Muscle of leg (tissue), 3 donors: ENCODE measurements at regions not wholly inside any gene's neighbourhood (a gene's known extent, or its start where the extent isn't known, plus 50 kb on each side); places are given as distances from the start of the nearest gene placed in this dataset.
"Not testable (repeated sequence)": the region's sequence is repeated elsewhere in the genome, so short reads cannot be mapped to it uniquely, and the experiment has no call there.

Source experiments
- DNase-seq: peaks from one replicate; pipeline ENCODE4 v3.0.0; 2013
- H3K27ac ChIP-seq: one replicate; pipeline ENCODE4 v1.5.1; 2013; ENCODE audit warnings: mild to moderate bottlenecking, low read length, control low read depth
- H3K27me3 ChIP-seq: one replicate; pipeline ENCODE4 v1.6.1; 2013; ENCODE audit warnings: low read length; ENCODE audit not compliant: control insufficient read depth, insufficient read depth
- H3K36me3 ChIP-seq: one replicate; pipeline ENCODE4 v1.6.1; 2013; ENCODE audit warnings: low read length; ENCODE audit not compliant: control insufficient read depth, insufficient read depth
- H3K4me1 ChIP-seq: one replicate; pipeline ENCODE4 v1.6.1; 2013; ENCODE audit warnings: low read length; ENCODE audit not compliant: control insufficient read depth, insufficient read depth
- H3K4me3 ChIP-seq: one replicate; pipeline ENCODE4 v1.5.1; 2013; ENCODE audit warnings: low read length, control low read depth
- H3K9me3 ChIP-seq: replicated peaks from 2 replicates; pipeline ENCODE4 v1.6.1; 2013; ENCODE audit warnings: low read depth, low read length; ENCODE audit not compliant: control insufficient read depth
- WGBS: methylation state at CpG from one replicate; pipeline ENCODE4 v1.1.5; 2013; ENCODE audit warnings: missing lambda C conversion rate; ENCODE audit not compliant: insufficient coverage; 5-methylcytosine and 5-hydroxymethylcytosine counted together

DNA sequence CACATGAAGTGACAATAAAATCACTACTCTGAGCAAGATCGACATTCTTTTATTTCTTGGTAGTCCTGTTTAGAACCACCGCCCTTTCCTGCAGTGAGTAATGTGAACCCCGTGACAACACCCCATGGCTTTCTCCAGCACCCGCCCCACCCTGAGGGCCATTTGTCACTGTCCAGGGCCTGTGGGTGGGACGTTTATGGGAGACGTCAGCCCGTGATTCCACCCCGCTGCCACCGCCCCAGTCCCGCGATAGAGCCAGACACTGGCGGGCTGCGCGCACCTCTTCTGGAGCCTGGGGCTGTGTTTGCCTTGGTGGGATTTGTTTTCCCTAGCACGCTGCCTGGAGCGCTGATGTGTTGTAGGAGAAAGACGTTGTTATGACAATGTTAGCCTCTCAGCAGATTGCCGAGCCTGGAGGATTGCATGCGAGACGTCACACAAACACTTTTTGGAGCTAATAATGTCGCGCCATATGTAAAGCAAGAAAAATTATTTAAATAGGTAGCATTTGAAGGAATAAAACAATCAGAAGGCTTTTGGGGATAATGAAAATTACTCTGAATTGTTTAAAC lies 263.7 kb downstream of the TEX29 start:
- Histone ChIP-seq H3K36me3 (no peaks in the 10 kb centered on the region), H3K9me3 (peaks cover 7% of the 10 kb centered on the region), H3K27ac (no peak overlapping the region), H3K27me3 (peaks cover 4% of the 10 kb centered on the region), H3K4me1 (no peaks in the 10 kb centered on the region), H3K4me3 (no peak overlapping the region)
- WGBS, result 76% methylated on average over 18 of the region's 22 CpGs
- DNase-seq, result no peak

DNA sequence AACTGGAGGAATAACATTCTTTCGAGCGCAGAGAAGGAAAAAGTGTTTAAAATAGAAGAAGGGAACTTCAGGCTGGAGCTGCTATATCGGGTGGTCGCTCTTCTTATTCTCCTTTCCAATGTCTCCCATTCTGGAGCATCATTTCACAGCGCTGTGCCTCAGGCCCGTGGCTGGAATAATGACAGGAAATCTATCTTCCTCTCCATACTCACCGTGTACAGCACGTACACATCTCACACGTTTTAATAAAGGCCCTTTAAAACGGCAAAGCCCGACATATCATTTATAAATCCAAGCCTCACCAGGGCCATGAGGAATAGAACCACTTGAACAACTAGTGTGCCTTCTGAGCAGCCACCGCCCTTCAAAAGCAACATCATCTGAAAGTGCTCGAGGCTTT lies 264.4 kb downstream of the TEX29 start:
- no peak overlapping the region for H3K4me3 ChIP-seq
- DNase-seq, result no peak
- peaks cover 4% of the 10 kb centered on the region for H3K27me3 ChIP-seq
- H3K9me3 ChIP-seq, result peaks cover 3% of the 10 kb centered on the region
- 80% methylated on average over 10 of the region's 13 CpGs for WGBS
- no peaks in the 10 kb centered on the region for H3K4me1 ChIP-seq
- no peaks in the 10 kb centered on the region for H3K36me3 ChIP-seq
- no peak overlapping the region for H3K27ac ChIP-seq

DNA sequence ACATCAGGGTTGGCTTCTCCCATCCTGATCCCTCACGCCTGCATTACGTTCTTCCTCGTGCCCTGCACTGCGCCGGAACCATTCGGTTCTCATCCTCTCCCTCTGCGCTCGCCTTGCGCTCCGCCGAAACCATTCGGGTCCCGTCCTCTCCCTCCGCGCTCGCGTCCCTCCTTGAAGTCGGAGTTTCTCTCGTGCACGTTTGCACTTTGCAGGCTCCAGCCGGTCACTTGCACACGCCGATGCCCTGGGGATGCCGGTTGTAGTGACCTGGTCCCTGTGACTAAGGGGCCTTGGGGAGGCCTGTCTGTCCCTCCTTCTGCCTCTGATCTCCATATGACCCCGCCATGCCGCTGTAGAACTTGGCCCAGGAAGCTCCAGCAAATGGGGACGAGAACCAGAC lies 265.8 kb downstream of the TEX29 start:
- no peaks in the 10 kb centered on the region for H3K4me1 ChIP-seq
- no peak for DNase-seq
- no peak overlapping the region for H3K4me3 ChIP-seq
- no peaks in the 10 kb centered on the region for H3K36me3 ChIP-seq
- no peaks in the 10 kb centered on the region for H3K9me3 ChIP-seq
- 89% methylated on average over 27 of the region's 27 CpGs for WGBS
- peaks cover 4% of the 10 kb centered on the region for H3K27me3 ChIP-seq
- no peak overlapping the region for H3K27ac ChIP-seq

DNA sequence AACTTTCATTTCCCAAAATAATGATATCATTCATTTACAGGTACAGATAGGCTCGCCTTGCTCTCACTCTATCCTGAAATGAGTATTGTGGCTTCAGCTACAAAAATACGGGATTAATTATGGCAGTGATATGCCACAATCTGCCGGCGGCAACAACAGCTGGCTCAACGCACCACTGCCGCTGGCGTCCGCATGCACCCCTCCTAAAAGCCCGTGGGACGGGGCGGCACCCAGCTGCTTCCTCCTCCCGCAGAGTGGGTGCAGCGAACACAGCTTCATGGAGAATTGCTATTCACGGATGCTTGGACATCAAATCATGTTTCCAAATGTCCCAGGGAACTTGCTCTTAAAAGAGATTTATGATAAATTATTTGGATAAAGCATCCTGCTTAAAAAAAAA lies 266.8 kb downstream of the TEX29 start:
- Histone ChIP-seq H3K4me3 (no peak overlapping the region), H3K36me3 (no peaks in the 10 kb centered on the region), H3K4me1 (no peaks in the 10 kb centered on the region), H3K9me3 (no peaks in the 10 kb centered on the region), H3K27ac (no peak overlapping the region), H3K27me3 (peaks cover 4% of the 10 kb centered on the region)
- no peak for DNase-seq
- WGBS, result 86% methylated on average over 12 of the region's 14 CpGs

DNA sequence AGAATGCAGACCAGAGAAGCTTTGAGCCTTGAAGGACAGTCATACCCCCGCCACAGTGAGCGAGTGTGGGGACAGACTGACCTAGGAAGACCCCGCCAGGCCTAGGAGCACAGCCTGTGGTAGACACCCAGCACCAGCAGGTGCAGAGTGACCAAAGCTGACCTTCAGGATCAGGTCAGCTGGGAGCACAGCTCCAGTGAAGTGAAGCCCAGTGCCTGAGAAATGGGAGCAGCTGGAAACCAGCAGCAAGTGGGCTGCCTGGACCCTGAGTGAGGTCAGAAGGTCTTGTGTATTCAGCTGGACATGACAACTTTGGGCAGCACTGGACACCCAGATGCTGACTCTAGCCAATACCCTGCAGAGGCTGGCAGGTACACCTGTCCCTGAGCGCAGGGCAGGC lies 268.9 kb downstream of the TEX29 start:
- Histone ChIP-seq H3K27me3 (peaks cover 2% of the 10 kb centered on the region), H3K9me3 (no peaks in the 10 kb centered on the region), H3K4me3 (no peak overlapping the region), H3K4me1 (no peaks in the 10 kb centered on the region), H3K27ac (no peak overlapping the region), H3K36me3 (no peaks in the 10 kb centered on the region)
- WGBS, result 93% methylated on average over 3 of the region's 4 CpGs
- no peak for DNase-seq

DNA sequence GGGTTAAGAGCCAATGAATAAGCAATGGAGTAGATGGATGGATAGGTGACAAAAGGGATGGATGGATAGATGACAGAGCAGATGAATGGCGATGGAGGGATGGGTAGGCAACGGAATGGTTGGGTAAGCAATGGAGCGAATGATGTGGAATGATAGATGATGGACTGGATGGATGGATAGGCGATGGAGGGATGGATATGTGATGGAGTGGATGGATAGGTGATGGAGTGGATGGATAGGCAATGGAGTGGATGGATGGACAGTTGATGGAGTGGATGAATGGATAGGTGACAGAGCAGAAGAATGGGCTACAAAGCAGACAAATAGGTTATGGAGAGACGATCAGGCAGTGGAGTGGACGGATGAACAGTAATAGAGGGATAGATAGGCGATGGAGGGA lies 269.6 kb downstream of the TEX29 start:
- WGBS, result 93% methylated on average over 7 of the region's 7 CpGs
- H3K4me1 ChIP-seq, result no peaks in the 10 kb centered on the region
- no peak for DNase-seq

DNA sequence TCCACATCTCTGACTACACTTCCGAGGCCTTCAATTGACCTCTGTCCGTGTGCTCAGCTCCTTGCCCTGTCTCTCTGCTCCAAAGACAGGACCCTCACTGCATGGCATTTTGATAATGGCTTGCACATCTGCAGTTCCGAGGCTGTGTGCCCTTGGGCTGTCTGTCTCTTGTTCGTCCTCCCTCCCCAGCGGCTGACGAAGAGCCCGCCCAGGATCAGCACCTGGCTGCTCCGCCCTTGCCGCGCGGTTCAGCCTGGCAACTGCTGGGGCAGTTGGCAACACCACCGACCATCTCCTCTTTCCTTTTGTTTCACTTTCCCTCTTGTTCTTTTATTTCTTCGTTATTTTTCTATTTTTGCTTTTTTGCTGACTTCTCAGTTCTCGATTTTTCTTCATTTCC lies 270.4 kb downstream of the TEX29 start:
- WGBS, result 88% methylated on average over 13 of the region's 14 CpGs
- H3K27me3 ChIP-seq, result no peaks in the 10 kb centered on the region
- no peaks in the 10 kb centered on the region for H3K36me3 ChIP-seq
- DNase-seq, result no peak
- H3K4me1 ChIP-seq, result no peaks in the 10 kb centered on the region
- no peaks in the 10 kb centered on the region for H3K9me3 ChIP-seq
- H3K27ac ChIP-seq, result no peak overlapping the region
- H3K4me3 ChIP-seq, result no peak overlapping the region

More for the DNA sequence above, 269.6 kb downstream of the TEX29 start:
- H3K27me3 ChIP-seq, result peaks cover 2% of the 10 kb centered on the region
- no peak overlapping the region for H3K4me3 ChIP-seq
- no peaks in the 10 kb centered on the region for H3K36me3 ChIP-seq
- no peaks in the 10 kb centered on the region for H3K9me3 ChIP-seq
- H3K27ac ChIP-seq, result no peak overlapping the region

DNA sequence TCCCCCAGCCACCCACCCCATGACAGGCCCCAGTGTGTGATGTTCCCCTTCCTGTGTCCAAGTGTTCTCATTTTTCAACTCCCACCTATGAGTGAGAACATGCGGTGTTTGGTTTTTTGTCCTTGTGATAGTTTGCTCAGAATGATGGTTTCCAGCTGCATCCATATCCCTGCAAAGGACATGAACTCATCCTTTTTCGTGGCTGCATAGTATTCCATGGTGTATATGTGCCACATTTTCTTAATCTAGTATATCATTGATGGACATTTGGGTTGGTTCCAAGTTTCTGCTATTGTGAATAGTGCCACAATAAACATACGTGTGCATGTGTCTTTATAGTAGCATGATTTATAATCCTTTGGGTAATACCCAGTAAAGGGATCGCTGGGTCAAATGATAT lies 273.0 kb downstream of the TEX29 start:
- DNase-seq, H3K4me1 ChIP-seq, H3K36me3 ChIP-seq, H3K27me3 ChIP-seq, H3K9me3 ChIP-seq, H3K27ac ChIP-seq, H3K4me3 ChIP-seq: not testable (repeated sequence)
- no CpG with 5 or more reads among the region's 4 CpGs for WGBS

DNA sequence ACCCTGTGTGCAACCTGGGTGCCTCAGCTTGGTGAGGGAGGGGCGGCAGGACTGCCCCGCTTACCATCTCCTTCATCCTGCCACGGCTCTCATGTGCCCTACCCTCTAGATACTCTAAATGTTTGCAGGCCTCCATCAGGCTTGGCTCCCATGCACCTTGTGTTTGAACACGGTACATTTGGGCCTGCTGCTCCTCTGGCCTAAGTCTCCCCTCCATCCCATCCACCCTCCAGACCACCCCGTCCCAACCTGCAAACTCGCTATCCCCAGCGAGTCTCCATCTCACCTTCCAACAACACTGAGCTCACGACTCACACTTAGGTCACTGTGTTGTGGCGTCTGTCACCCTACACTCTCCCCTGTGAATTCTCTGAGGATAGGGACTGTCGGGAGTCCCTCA lies 274.2 kb downstream of the TEX29 start:
- H3K36me3 ChIP-seq, result no peaks in the 10 kb centered on the region
- no peak for DNase-seq
- peaks cover 4% of the 10 kb centered on the region for H3K27me3 ChIP-seq
- peaks cover 4% of the 10 kb centered on the region for H3K4me1 ChIP-seq
- no peak overlapping the region for H3K27ac ChIP-seq
- no peak overlapping the region for H3K4me3 ChIP-seq
- H3K9me3 ChIP-seq, result no peaks in the 10 kb centered on the region
- 93% methylated on average over 7 of the region's 10 CpGs for WGBS

DNA sequence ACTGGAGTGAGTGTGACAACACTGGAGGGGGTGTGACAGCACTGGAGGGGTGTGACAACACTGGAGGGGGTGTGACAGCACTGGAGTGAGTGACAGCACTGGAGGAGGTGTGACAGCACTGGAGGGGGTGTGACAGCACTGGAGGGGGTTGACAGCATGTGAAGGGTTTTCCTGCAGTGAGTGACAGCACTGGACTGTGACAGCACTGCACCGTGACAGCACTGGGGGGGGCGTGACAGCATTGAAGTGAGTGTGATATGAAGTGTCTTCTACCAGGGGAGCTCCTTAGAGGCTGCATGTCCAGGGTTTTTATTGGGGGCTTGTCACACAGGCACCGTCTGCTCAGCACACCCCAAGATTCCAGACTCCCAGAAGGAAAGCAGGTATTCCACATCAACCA lies 274.8 kb downstream of the TEX29 start:
- peaks cover 6% of the 10 kb centered on the region for H3K27me3 ChIP-seq
- no peak overlapping the region for H3K4me3 ChIP-seq
- H3K4me1 ChIP-seq, result peaks cover 4% of the 10 kb centered on the region
- no peaks in the 10 kb centered on the region for H3K36me3 ChIP-seq
- 83% methylated on average over 2 of the region's 3 CpGs for WGBS
- H3K27ac ChIP-seq, result no peak overlapping the region
- no peaks in the 10 kb centered on the region for H3K9me3 ChIP-seq
- DNase-seq, result no peak

DNA sequence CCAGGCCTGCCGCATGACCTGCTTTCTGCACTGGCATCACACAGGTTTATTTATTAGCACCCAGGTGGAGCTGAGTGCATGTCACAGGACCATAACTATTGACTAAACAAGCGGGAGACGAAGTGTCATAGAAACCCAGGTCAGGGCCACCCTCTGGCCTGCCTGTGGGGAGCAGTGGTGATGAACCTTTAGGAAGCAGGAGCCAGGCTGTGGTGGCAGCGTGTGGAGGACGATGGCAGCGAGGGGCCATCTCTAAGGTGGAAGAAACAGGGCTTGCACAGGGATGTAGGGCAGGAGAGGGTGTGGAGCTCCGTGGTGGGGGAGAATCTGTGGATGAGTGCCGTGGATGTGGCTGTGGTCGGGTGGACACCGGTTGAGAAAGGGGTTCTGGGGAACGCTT lies 275.3 kb downstream of the TEX29 start:
- H3K27ac ChIP-seq, result no peak overlapping the region
- peaks cover 4% of the 10 kb centered on the region for H3K4me1 ChIP-seq
- no peaks in the 10 kb centered on the region for H3K36me3 ChIP-seq
- H3K4me3 ChIP-seq, result no peak overlapping the region
- 88% methylated on average over 11 of the region's 11 CpGs for WGBS
- H3K9me3 ChIP-seq, result no peaks in the 10 kb centered on the region
- peaks cover 6% of the 10 kb centered on the region for H3K27me3 ChIP-seq
- no peak for DNase-seq
